NB4 (cell line): ENCODE measurements at regions not wholly inside any gene's neighbourhood (a gene's known extent, or its start where the extent isn't known, plus 50 kb on each side); places are given as distances from the start of the nearest gene placed in this dataset.

Experiments
- DNase-seq: peaks from one replicate; pipeline ENCODE4 v3.0.0; 2010; ENCODE audit warnings: low read depth
- H3K4me3 ChIP-seq: one replicate; pipeline ENCODE4 v1.5.1; 2011; ENCODE audit warnings: mild to moderate bottlenecking, low read depth, low read length, moderate library complexity
- CTCF ChIP-seq: IDR thresholded peaks from one replicate; pipeline ENCODE4 v1.5.1; 2012; ENCODE audit warnings: low read depth, low read length
- MAX ChIP-seq: IDR thresholded peaks from 2 replicates; pipeline ENCODE4 v1.6.1; 2011; ENCODE audit warnings: low read depth, low read length
- MYC ChIP-seq: IDR thresholded peaks from 2 replicates; pipeline ENCODE4 v1.6.1; 2011; ENCODE audit warnings: low read depth, low read length
- POLR2A ChIP-seq: IDR thresholded peaks from 2 replicates; pipeline ENCODE4 v1.6.1; 2011; ENCODE audit warnings: mild to moderate bottlenecking; ENCODE audit not compliant: insufficient read length; ENCODE audit errors: extremely low read depth

GRCh38 chr18:35770376-35771014, 189.0 kb downstream of the GALNT1 start:
- H3K4me3 ChIP-seq = no peak overlapping the region
- TF ChIP-seq MYC (no peak), MAX (no peak), POLR2A (no peak), CTCF (no peak)
- DNase-seq = peak; percentile 9

GRCh38 chr18:35771172-35771571, 189.6 kb downstream of the GALNT1 start:
- no peak for DNase-seq
- no peak for TF ChIP-seq POLR2A
- no peak for TF ChIP-seq MAX
- TF ChIP-seq CTCF = no peak
- TF ChIP-seq MYC = no peak
- no peak overlapping the region for H3K4me3 ChIP-seq

GRCh38 chr18:35775887-35776286, 194.3 kb downstream of the GALNT1 start:
- no peak overlapping the region for H3K4me3 ChIP-seq
- DNase-seq = peak; percentile 27
- TF ChIP-seq MYC = no peak
- TF ChIP-seq POLR2A = no peak
- TF ChIP-seq MAX = no peak
- no peak for TF ChIP-seq CTCF

DNA sequence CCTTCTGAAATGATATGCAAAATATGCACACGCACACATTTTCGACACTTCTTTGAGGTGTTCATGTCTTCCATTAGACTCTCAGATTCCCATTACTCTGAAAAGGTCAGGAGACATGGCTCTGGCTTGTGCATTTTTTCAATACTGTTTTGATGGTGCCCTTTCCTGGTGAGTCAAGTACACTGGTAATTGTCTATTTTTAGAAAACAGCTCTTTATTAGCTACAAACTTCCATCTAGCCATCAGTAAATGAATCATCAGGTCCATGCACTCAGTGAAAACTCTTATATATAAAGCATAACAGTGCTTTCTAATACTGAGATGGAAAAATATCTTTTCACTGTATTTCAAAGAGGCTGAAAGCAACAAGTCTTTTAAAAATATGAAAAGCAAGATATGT, 194.9 kb downstream of the GALNT1 start:
- no peak overlapping the region for H3K4me3 ChIP-seq
- DNase-seq = no peak
- TF ChIP-seq CTCF (no peak), MAX (no peak), MYC (no peak), POLR2A (no peak)

DNA sequence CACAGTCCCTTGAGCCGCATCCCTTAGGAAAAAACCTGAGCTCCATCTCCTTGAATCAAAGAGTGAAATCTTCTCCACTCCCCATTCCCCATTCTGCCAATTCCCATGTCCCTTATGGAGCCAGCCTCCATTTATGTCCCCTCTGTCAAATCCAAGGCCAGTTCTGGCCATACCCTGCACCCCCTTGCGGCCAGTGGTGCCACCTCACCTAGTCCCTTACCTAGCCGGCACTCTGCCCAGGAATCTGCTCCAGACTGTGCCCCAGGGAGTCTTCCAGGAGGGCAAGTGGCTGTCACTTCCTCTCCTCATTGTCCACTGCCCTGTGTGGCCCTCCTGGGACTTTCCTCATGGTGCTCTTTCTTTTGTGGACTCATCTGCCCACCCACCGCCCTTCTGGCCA, 195.4 kb upstream of the RMP24 start:
- no peak overlapping the region for H3K4me3 ChIP-seq
- TF ChIP-seq MYC (no peak), MAX (no peak), CTCF (peak; percentile 18), POLR2A (no peak)
- no peak for DNase-seq
